ENCODE measurements at regions not wholly inside any gene's neighbourhood (a gene's known extent, or its start where the extent isn't known, plus 50 kb on each side); places are given as distances from the start of the nearest gene placed in this dataset.

DNA sequence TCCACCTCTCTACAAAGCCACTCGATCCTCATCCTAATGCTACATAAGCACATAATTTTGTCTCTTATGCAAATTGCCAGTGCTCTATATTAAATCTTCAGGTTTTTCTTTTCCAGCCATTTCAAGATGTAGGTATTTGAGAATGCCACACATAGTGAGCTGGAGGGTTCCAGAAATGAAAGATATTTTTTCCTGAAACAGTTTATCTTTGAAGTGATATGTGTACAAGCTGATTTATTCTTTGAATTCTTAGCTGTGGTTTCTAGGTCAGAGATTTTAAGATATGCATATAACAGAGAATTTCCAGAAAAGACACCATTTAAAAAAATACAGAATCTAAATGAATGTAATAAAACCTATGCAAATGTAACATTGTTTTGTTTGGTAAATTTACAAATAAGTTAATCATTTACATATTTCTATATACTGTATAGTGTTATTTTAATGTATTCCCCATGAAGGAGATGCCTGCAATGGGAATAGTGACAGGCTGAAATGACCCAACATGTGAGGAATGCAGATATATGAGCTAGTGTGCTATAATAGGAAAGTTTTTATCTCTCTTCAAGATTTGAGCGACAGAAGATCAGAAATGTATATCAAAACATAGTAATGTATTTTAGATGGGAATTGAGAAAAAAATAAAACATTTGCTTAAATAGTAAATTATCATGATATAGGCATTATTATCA is 570.2 kb downstream of the SLITRK1 start:
- TF ChIP-seq, protein P1, sequence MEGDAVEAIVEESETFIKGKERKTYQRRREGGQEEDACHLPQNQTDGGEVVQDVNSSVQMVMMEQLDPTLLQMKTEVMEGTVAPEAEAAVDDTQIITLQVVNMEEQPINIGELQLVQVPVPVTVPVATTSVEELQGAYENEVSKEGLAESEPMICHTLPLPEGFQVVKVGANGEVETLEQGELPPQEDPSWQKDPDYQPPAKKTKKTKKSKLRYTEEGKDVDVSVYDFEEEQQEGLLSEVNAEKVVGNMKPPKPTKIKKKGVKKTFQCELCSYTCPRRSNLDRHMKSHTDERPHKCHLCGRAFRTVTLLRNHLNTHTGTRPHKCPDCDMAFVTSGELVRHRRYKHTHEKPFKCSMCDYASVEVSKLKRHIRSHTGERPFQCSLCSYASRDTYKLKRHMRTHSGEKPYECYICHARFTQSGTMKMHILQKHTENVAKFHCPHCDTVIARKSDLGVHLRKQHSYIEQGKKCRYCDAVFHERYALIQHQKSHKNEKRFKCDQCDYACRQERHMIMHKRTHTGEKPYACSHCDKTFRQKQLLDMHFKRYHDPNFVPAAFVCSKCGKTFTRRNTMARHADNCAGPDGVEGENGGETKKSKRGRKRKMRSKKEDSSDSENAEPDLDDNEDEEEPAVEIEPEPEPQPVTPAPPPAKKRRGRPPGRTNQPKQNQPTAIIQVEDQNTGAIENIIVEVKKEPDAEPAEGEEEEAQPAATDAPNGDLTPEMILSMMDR (conservative IDR thresholded peaks at IDR 0.05; ENCODE audit: low read depth, low read length), result no peak
- no peak for DNase-seq (ENCODE audit: low read depth)
- no peak overlapping the region for H3K4me3 ChIP-seq (ENCODE audit: low read length)

DNA sequence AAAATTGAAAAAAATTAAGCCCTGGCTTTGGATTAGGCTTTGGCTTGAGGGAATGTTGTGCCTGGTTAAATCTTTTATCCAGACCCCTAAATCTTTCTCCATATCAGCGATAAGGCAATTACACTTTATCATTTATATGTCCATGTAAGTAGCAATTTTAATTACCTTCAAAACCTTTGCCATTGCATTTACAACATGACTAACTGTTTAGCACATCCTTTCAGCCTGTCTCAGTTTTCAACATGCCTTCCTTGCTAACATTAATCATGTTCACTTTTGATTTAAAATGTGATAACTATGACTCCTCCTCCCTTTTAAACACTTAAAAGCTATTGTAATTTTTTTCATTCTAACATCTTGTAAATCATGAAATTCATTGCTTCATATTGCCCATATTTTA is 583.7 kb downstream of the SLITRK1 start:
- H3K4me3 ChIP-seq (ENCODE audit: low read length), result no peak overlapping the region
- TF ChIP-seq, protein P1 (conservative IDR thresholded peaks at IDR 0.05; ENCODE audit: low read depth, low read length), result no peak
- no peak for DNase-seq (ENCODE audit: low read depth)

DNA sequence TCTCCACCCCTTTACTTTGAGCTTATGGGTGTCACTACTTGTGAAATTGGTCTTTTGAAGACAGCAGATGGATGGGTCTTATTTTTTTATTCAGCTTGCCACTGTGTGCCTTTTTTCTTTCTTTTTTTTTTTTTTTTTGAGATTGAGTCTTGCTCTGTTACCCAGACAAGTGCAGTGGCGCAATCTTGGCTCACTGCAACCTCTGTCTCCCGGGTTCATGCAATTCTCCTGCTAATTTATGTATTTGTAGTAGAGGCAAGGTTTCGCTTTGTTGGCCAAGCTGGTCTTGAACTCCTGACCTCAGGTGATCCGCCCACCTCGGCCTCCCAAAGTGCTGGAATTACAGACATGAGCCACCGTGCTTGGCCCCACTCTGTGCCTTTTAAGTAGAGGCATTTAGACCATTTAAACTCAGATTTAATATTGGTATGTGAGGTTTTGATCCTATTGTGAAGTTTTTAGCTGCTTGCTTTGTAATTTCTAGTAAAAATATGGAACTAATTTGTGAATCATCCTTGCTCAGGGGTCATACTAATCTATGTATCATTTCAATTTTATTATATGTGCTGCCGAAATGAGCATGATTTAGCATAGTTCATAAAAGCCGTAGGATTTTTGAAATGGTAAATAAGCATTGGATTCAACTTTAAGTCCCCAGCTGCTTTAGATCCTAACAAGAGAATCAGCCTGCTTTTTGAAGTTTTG is 584.5 kb downstream of the SLITRK1 start:
- no peak for DNase-seq (ENCODE audit: low read depth)
- TF ChIP-seq, protein P1 (conservative IDR thresholded peaks at IDR 0.05; ENCODE audit: low read depth, low read length), result no peak
- H3K4me3 ChIP-seq (ENCODE audit: low read length), result no peak overlapping the region

DNA sequence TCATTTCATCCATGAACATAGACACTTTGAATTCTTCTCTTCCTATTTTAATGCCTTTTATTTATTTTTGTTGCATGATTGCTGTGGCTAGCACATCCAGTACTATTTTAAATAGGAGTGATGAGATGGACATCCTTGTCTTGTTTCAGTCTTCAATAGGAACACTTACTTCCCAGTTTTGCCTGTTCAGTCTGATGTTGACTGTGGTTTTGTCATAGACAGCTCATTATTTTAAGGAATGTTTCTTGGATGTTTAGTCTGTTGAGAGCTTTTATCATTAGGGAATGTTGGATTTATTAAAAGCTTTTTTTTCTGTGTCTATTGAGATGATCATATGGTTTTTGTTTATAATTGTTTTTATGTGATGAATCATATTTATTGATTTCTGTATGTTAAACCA is 586.6 kb downstream of the SLITRK1 start:
- DNase-seq (ENCODE audit: low read depth), result no peak
- H3K4me3 ChIP-seq (ENCODE audit: low read length), result no peak overlapping the region
- TF ChIP-seq, protein P1 (conservative IDR thresholded peaks at IDR 0.05; ENCODE audit: low read depth, low read length), result no peak

DNA sequence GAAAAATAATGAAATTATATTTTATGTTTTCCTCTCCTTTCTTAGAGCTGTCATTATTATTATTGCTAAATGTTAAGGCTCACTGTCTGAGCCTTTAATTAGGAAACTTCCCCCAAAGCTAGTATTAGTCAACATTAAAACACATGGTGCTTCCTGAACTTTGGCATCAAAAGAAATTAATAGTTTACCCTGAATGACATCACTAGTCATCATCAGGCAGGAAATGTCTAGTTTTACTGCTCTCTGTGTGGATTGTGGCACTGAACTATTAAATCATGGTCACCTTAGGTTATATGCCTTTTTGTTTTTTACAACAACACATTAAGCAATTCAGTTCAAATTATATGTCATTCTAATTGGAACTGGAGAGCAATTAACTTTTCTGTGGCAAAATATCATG is 595.5 kb downstream of the SLITRK1 start:
- H3K4me3 ChIP-seq (ENCODE audit: low read length), result no peak overlapping the region
- no peak for DNase-seq (ENCODE audit: low read depth)
- TF ChIP-seq, protein P1 (conservative IDR thresholded peaks at IDR 0.05; ENCODE audit: low read depth, low read length), result no peak

DNA sequence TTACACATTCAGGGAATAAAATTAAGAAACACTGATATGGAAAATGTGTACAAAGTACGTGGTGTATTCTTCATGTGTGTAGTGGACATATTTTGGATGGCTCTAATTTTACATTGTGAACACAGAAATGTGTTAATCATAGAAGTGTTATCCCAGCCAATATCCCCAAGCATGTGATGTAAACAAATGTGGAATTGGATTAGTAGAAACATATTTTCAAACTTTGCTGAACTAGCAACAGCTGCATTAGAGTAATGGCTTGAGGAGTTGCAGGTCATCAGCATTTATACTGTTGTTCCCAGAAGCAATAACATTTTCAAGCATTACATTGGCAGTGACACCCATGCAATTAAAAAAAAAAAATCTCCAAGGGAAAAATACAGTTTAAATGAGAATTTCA is 600.6 kb downstream of the SLITRK1 start:
- TF ChIP-seq, protein P1 (conservative IDR thresholded peaks at IDR 0.05; ENCODE audit: low read depth, low read length), result no peak

DNA sequence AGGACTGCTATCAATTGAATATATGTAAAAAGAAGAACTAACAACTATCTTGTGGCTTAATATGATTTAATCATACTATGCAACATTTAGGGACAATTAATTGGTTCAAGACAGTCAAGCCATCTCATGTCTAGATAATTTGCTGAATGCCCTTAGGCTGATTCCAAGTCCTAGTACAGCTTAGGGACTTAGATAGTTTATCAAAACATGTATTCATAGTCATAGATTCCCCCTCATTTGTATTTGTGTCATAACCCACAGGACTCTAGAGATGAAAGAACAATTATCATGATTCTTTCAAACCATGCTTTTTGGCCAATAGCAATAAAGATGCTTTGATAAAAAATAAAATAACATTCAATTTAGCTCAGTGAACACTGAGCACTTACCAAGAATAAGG is 607.6 kb downstream of the SLITRK1 start:
- DNase-seq (ENCODE audit: low read depth), result no peak
- no peak overlapping the region for H3K4me3 ChIP-seq (ENCODE audit: low read length)
- TF ChIP-seq, protein P1 (conservative IDR thresholded peaks at IDR 0.05; ENCODE audit: low read depth, low read length), result no peak

More for the DNA sequence above, 600.6 kb downstream of the SLITRK1 start:
- DNase-seq (ENCODE audit: low read depth), result peak; percentile 2
- no peak overlapping the region for H3K4me3 ChIP-seq (ENCODE audit: low read length)
